ENCODE measurements at regions not wholly inside any gene's neighbourhood (a gene's known extent, or its start where the extent isn't known, plus 50 kb on each side); places are given as distances from the start of the nearest gene placed in this dataset.

GRCh38 chr17:409848-410542 lies 57.4 kb upstream of the RPH3AL start (continued):
- no peak for TF ChIP-seq ZNF253 (CRISPR knock-in tag; IDR thresholded peaks at IDR 0.05; ENCODE audit: borderline replicate concordance)
- TF ChIP-seq ZNF510 (CRISPR knock-in tag; IDR thresholded peaks at IDR 0.05; ENCODE audit: low read depth) = peak; percentile 36; the same call in 1 of the 2 replicates
- no peak for TF ChIP-seq ZNF275 (CRISPR knock-in tag; IDR thresholded peaks at IDR 0.05; ENCODE audit: borderline replicate concordance)
- no peak for TF ChIP-seq HNF4A (CRISPR knock-in tag; IDR thresholded peaks at IDR 0.05)
- TF ChIP-seq STAT5B (CRISPR knock-in tag; IDR thresholded peaks at IDR 0.05) = no peak
- TF ChIP-seq NONO (IDR thresholded peaks at IDR 0.05) = no peak
- TF ChIP-seq NONO (CRISPR knock-in tag; conservative IDR thresholded peaks at IDR 0.05) = peak; percentile 67; the same call in 1 of the 2 replicates
- TF ChIP-seq ZBTB21 (CRISPR knock-in tag; IDR thresholded peaks at IDR 0.05) = no peak
- TF ChIP-seq NRL (CRISPR knock-in tag; IDR thresholded peaks at IDR 0.05; ENCODE audit: borderline replicate concordance) = no peak
- TF ChIP-seq ZNF138 (CRISPR knock-in tag; IDR thresholded peaks at IDR 0.05; ENCODE audit: low read depth) = no peak
- TF ChIP-seq ZSCAN9 (CRISPR knock-in tag; IDR thresholded peaks at IDR 0.05; ENCODE audit: borderline replicate concordance) = 0 out of 2 replicates have a peak, but pooled peaks have one; percentile 58
- TF ChIP-seq ZKSCAN1 (IDR thresholded peaks at IDR 0.05; ENCODE audit: low read length) = no peak
- TF ChIP-seq CC2D1A (CRISPR knock-in tag; IDR thresholded peaks at IDR 0.05) = no peak
- TF ChIP-seq TFE3 (CRISPR knock-in tag; IDR thresholded peaks at IDR 0.05) = 0 out of 2 replicates have a peak, but pooled peaks have one; percentile 1
- TF ChIP-seq PCBP1 (IDR thresholded peaks at IDR 0.05; ENCODE audit: borderline replicate concordance, low read depth, low read length) = no peak
- TF ChIP-seq ELF1 (CRISPR knock-in tag; IDR thresholded peaks at IDR 0.05) = peak; percentile 87
- no peak for TF ChIP-seq ZFP36L2 (CRISPR knock-in tag; IDR thresholded peaks at IDR 0.05)
- no peak for TF ChIP-seq SOX6 (IDR thresholded peaks at IDR 0.05)
- no peak for TF ChIP-seq SOX6 (CRISPR knock-in tag; IDR thresholded peaks at IDR 0.05)
- no peak for TF ChIP-seq ZNF841 (CRISPR knock-in tag; IDR thresholded peaks at IDR 0.05; ENCODE audit: borderline replicate concordance)
- TF ChIP-seq ZNF563 (CRISPR knock-in tag; IDR thresholded peaks at IDR 0.05) = no peak
- TF ChIP-seq RAD51 (IDR thresholded peaks at IDR 0.05; ENCODE audit: borderline replicate concordance) = no peak
- TF ChIP-seq NCOA2 (CRISPR knock-in tag; IDR thresholded peaks at IDR 0.05) = peak; percentile 16; the same call in 1 of the 2 replicates
- peak; percentile 16; the same call in 1 of the 2 replicates for TF ChIP-seq HOXD1 (CRISPR knock-in tag; IDR thresholded peaks at IDR 0.05)
- TF ChIP-seq MED8 (CRISPR knock-in tag; IDR thresholded peaks at IDR 0.05; ENCODE audit: insufficient replicate concordance) = no peak

Data from HepG2 (cell line).